CD4-positive, alpha-beta T cell treated with Interferon alpha-2 for 1 hour (primary cell): ENCODE measurements at regions not wholly inside any gene's neighbourhood (a gene's known extent, or its start where the extent isn't known, plus 50 kb on each side); places are given as distances from the start of the nearest gene placed in this dataset.

Source experiments
- DNase-seq, 2 donors: peaks; one replicate each; pipeline ENCODE4 v3.0.0-alpha.2; 2020 to 2022

DNA sequence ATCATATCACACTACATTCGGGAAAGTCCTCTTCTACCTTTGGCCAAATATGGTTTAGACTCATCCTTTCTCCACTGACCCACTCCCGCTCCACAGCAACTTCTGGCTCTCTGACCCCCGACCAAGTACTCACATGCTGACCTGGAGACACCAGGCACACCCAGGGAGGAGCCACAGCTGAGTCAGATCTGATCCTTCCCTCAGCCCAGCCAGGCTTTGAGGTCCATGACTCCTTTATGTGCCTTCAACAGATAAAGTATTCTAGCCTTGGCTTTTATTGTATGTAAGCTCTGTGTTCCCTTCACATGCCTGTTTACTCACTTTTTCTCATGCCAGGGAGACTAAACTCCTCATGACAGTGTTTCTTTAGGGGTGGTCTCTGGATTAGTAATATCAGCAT, 166.9 kb upstream of the UMPS start:
- DNase-seq, result no peak

GRCh38 chr3:124565013-124565412, 165.2 kb upstream of the UMPS start:
- peak; percentile 39 to 65 for DNase-seq

DNA sequence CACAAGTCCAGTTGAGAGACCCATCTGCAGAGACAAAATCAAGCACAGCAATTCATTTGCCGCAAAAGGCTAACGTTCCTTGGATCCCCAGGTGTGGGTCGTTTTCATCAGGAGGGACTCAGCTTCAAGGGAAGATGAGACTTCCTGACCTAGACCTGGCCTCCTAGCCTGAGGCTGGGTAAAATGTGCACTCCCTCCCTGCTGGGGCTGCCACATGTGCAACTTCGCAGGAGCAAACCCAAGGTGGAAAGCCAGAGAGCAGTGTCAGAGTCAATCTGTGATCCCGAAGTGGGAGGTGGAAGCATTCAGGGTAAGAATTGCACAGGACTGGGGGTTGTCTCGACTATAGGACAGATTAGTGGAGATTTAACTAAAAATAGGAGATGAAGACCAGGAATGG, 164.7 kb upstream of the UMPS start:
- DNase-seq, result no peak

GRCh38 chr3:124566701-124567100, 163.6 kb upstream of the UMPS start:
- DNase-seq, result no peak

DNA sequence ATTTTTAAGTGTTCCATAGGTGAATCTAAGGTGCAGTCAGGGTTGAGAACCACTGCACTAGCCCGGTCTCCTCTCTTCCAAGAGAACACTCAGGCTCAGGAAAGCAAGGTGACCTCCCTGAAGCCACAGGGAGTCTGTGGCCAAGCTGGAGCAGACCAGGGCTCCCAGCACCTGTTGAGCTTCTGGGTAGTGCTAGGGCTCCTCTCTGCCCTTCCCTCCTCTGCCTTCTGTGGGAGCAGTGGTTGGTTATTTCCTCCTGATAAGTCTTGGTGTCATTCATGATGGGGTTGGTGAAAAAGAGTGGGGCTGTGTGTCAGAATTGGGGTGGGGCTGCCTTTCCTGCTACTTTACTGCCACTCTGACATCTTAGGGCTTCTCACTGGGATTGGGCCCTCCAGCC, 163.1 kb upstream of the UMPS start:
- DNase-seq, result no peak

DNA sequence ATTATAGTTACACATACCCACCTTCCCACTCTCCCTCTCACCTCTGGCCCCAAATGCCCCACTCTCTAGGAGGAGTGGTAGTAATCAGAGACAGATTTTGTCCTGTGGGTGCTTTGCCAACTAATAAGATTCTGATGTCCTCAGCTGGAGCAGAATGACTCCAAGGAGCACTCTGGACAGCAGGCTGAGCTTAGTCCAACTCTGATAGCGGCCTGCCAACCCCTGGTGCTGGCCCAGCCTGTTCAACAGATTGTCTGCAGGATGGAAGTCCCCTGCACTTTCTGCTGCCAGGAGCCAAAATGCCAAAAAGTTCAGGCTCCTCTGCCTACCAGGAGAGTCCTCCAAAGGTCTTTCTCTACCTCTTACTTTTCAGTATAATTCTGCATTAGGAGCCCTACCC, 160.5 kb upstream of the UMPS start:
- no peak for DNase-seq

- DNase-seq, result no peak
Observed at GRCh38 chr3:124570232-124570631, 160.0 kb upstream of the UMPS start.

DNA sequence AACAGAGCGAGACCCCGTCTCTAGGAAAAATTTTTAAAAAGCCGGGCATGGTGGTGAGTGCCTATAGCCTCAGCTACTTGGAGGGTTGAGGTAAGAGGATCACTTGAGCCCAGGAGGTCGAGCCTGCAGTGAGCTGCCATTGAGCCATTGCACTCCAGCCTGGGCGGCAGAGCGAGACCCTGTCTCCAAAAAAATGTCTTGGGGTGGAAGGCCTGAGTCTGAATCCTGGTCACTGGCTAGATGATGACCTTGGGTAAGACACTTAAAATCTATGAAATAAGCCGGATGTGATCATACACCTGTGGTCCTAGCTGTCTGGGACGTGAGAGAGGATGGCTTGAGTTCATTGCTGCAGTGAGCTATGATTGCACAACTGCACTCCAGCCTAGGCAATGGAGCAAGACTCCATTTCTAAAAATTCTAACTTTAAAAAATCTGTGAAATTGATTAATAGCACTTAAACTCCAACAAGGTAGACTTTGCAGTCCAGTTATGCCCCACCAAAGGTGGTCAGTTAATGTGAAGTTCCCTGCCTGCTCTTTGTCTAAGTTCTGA, 157.3 kb upstream of the UMPS start:
- no peak for DNase-seq

DNA sequence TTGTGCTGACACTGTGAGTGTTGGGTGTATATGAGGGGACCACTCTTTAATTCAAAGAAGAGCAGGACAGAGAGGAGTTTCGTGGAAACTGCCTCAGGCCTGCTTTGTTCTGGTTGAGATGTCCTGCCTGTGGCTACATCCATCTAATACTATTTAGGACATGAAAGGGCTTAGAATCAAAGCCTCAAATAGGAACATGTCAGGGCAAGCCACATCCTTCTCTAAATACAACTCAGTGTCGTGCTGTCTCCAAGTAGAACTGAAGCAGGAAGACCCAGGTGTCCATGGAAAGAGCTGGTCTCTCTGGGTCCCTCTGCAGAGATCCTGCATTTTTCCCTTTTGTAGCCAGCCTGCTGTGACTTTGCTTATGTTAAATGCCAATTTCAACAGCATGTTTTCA, 156.2 kb upstream of the UMPS start:
- no peak for DNase-seq

DNA sequence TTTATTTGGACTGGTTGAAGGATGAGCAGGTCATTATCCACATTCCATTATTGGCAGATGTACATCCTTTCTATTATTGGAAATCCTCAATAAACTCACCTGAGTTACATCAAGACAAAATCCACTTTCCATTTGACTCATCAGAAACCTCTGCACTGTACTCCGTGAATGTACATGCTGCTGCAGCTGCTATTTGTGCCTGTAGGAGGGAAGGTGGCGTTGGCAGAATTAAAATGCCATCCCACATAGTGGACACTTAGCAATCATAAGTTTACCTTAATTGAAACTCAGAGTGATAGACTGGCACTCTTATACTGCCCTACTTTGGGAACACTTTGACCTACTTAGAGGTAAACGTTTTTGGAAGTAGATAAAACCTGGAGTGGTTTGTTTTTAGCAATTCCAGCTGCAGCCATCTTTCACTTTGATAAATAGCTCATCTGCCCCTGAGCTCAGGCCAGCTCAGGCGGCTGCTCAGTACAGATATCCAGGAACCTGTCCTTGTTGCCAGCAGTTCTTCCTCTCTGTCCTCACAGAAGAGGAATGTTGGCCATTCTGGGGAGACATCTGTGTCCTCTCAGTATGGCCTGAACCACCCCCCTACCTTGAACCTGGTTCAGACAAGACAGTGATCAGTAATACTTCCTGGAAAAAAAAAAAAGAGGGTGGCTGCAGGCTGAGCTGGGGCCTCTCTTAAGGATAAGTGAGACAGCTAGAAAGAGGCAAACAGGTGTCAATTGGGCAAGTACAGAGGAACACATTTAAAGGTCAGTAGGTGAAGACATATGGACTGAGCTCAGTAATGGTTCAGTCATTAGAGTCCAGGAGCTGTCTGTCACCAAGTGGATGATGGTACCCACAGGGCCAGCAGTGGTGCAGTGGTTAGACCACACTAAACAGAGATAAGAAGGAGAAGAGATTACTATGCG, 153.4 kb upstream of the UMPS start:
- DNase-seq, result no peak

- DNase-seq, result no peak
Observed at GRCh38 chr3:124577494-124578167, 152.6 kb upstream of the UMPS start.

- no peak for DNase-seq
Observed at GRCh38 chr3:124579641-124580040, 150.6 kb upstream of the UMPS start.

DNA sequence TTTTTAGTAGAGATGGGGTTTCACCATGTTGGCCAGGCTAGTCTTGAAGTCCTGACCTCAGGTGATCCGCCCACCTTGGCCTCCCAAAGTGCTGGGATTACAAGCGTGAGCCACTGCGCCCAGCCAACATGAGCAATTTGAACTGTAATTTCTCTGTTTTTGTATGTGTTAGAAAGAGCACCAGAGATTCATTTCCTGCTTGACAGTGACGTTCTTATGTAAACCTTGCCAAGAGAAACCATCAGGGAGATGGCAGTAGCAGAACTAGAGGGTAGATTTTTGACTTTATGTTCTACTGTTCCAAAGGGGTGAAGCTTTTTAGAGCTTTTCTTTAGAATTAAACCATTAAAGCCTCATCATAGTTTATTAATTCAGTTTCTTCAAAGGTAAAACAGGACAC, 148.1 kb upstream of the UMPS start:
- no peak for DNase-seq

DNA sequence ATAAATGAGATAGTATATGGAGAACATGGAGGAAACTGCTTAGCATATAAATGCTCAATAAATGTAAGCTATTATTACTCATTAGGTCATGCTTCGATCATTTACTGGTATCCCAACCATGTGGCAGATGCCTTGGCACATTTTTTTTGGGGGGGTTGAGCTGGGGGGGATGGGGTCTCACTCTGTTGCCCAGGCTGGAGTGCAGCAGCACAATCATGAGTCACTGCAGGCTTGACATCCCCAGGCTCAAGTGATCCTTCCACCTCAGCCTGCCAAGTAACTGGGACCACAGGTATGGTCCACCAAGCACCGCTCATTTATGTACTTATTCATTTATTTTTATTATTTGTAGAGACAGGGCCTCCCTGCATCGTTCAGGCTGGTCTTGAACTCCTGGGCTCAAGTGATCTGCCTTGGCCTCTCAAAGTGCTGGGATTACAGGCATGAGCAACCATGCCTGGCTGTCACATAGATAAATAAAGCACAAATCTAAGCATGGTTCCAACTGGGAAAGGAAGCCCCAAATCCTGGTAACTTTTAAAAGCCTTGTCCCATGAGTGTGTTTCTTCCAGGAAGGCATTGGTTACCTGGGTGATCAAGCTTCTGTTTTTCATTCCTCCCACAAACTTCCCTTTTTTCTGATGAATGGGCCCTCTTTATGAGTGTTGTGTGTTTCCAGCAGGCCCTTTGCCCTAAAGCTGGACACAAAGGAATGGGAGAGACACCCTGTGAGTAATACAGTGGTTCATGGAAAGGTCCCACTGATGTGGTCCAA, 147.4 kb upstream of the UMPS start:
- DNase-seq, result no peak

DNA sequence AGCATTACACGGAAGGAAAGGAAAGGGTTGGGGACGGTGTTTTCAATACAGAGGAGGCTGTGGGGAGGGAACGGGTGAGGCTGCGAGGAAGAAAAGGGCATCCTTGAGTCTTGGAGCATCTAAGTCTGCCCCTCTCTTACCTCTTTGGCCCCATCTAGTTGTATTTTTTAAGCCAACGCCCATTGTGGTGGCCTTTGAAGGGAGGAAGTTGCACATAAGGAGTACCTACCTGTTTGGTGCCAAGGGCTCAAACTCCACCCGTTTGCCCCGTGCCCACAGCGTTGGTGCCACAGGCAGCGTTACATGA, 146.1 kb upstream of the UMPS start:
- peak in 1 of 2 donors; percentile 50 for DNase-seq

- DNase-seq, result peak in 1 of 2 donors; percentile 29
Observed at GRCh38 chr3:124584552-124585391, 145.5 kb upstream of the UMPS start.

DNA sequence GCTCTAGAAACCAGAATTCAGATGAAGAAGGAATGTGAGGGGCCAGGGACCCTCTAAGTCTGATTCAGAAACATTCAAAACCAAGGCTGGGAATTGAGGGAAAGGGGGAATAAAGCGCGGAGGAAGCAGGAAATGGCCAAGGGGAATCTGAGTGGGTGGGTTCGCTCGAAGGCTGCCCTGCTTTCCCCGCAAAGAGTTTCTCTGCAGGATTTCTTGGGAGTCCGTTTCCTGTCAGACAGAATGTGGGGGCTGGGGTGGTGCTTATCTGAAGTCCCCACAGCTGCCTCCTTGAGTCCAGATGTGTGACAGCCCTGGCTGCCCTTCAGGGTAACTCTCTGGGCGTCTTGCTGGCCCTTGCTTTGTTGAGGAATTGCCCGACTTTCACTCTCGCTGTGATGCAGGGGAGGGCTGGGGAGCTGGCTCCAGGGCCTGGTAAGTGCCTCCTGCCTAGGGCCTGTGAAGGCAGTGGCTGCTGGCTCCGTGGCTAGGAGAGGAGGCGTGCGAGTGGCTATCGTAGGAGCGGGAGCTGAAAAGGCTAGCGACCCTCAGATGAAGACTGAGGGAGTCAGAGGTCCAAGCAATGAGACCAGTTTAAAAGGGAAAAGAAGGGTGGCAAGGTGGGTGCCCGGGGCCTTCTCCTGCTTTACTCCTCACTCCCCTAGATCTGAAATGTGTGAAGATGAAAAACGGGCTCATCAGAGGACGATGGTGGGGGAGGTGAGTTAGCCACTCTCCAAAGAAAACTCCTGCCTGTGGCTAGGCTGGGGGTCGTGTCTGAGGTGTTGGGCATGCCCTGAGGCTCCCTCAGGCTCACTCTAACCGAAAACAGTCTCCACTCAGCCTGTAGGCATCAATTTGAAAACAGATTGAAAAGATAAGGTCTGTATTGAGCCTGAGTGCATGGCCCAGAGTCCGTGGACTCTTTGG, 143.9 kb upstream of the UMPS start:
- no peak for DNase-seq

DNA sequence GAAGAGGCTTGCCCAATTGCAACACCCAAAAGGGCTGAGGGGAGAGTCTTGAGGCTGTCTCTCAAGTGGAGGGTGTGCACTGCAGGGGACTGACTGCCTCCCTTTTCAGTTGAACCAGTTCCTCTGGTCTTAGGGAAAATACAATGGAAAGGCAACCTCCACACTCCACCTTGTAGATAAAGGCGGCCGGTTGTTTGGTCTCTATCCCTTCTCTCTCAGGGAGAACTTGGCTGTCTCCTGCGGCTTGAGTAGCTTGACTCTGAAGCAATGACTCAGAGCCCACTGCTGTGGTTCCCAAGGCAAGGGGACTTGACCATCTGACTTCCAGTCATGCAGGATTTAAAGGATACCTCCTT, 143.2 kb upstream of the UMPS start:
- no peak for DNase-seq

DNA sequence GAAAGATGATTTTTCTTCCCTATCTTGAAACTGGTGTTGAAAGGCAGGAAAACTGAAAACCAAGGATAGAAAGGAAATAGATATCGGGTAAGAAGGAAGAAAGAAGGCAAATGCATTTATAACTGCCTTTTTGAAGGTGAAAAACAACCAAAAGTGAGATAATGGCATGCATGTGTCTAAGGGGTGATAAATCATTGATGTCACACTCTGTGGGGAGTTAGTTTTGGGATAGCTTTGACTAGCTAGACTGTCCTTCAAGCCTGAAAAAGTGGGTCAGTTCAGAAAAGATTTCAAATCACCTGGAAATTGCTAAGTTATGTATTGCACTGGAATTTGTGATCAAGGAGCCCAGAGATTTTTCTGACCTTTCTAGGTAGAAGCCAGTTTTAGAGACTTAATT, 142.2 kb upstream of the UMPS start:
- no peak for DNase-seq

DNA sequence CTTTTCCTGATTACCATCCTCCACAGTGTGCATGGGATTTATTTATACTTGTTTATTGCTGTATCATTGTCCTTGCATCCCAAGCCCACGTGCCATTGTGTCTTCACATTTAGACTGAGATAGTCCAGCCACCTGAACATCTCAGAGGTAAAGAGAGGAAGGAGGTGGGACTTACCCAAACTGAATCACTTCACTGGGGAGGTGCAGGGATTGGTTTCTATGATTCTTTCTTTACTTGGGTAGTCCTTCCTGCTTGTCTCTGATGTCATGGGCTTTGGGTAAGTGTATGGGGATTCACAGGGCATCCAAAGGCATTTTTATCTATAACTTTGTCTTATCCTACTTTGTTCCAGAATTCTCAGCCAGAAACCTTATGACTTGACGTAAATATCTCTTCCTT, 141.5 kb upstream of the UMPS start:
- no peak for DNase-seq

GRCh38 chr3:124591699-124592098, 138.6 kb upstream of the UMPS start:
- no peak for DNase-seq
